ENCODE measurements at regions not wholly inside any gene's neighbourhood (a gene's known extent, or its start where the extent isn't known, plus 50 kb on each side); places are given as distances from the start of the nearest gene placed in this dataset.
"Not testable (repeated sequence)": the region's sequence is repeated elsewhere in the genome, so short reads cannot be mapped to it uniquely, and the experiment has no call there.

GRCh38 chr22:22758101-22758807 is 113.8 kb downstream of the GGTLC2 start:
- not testable (repeated sequence) for DNase-seq

DNA sequence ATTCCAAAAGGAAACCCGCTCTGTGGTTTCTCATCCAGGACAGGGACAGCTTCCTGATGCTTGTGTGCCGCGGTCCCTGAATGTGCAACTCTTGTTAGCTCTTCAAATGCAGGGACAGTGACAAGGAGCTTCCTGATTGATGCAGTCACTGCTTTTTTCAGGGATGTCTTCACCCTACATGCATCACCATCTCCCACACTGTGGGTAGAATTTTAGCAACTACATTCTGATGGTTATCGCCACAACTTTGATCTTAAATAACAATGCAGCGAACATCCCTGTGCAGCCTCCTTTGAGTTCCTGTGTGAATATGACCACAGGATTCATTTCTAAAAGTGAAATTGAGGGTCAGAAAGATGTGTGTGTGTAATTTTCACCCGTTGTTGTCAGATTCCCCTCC is 115.0 kb downstream of the GGTLC2 start:
- DNase-seq = no peak

- DNase-seq = no peak
Observed at GRCh38 chr22:22759889-22760546, 115.6 kb downstream of the GGTLC2 start.

- no peak for DNase-seq
Observed at GRCh38 chr22:22761606-22761962, 117.2 kb downstream of the GGTLC2 start.

DNA sequence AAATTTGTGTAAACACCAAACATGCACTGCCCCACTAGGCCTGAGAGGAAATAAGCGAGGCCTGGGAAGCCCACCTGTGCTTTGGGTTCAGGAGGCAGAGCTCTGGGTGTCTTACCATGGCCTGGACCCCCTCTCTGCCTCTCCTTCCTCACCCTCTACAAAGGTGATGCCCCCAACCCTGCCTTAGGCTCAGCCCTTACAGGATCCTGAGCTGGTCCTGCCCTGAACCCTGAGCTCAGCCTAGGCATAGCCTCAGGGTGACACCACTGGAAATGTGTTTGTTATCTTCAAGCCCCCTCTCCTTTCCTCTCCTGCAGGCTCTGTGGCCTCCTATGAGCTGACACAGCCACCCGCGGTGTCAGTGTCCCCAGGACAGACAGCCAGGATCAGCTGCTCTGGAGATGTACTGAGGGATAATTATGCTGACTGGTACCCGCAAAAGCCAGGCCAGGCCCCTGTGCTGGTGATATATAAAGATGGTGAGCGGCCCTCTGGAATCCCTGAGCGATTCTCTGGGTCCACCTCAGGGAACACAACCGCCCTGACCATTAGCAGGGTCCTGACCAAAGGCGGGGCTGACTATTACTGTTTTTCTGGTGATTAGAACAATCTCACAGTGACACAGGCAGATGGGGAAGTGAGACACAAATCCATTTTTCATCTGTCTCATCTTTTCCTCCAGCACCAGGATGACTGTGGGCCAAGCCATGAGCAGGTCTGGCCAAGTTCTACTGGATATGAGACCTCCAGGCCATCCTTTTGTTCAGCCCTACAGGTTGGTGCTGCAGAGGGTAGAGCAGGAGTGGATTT is 117.8 kb downstream of the GGTLC2 start:
- DNase-seq = no peak

- DNase-seq = no peak
Observed at GRCh38 chr22:22763512-22763911, 119.1 kb downstream of the GGTLC2 start.

DNA sequence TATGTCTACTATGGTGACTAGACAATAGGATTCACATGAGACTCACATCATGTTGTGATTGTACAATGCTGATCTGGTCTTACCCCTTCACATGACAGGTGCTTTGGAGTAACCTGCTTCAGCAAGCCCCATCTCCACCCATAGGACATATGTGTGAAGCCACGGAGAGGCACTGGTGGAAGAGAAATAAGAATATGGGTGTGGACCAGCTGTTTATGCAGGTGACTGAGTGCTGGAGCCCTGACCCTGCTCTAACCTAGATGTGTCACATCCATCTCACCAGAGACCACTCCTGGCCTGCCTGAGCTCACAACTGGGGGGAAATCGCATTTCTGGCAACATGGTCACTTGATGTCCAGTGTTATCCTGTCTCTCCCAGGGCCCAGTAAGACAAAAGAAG is 119.7 kb downstream of the GGTLC2 start:
- no peak for DNase-seq

GRCh38 chr22:22767876-22768602 is 119.6 kb upstream of the IGLL5 start:
- no peak for DNase-seq

GRCh38 chr22:22768885-22769284 is 118.7 kb upstream of the IGLL5 start:
- no peak for DNase-seq

DNA sequence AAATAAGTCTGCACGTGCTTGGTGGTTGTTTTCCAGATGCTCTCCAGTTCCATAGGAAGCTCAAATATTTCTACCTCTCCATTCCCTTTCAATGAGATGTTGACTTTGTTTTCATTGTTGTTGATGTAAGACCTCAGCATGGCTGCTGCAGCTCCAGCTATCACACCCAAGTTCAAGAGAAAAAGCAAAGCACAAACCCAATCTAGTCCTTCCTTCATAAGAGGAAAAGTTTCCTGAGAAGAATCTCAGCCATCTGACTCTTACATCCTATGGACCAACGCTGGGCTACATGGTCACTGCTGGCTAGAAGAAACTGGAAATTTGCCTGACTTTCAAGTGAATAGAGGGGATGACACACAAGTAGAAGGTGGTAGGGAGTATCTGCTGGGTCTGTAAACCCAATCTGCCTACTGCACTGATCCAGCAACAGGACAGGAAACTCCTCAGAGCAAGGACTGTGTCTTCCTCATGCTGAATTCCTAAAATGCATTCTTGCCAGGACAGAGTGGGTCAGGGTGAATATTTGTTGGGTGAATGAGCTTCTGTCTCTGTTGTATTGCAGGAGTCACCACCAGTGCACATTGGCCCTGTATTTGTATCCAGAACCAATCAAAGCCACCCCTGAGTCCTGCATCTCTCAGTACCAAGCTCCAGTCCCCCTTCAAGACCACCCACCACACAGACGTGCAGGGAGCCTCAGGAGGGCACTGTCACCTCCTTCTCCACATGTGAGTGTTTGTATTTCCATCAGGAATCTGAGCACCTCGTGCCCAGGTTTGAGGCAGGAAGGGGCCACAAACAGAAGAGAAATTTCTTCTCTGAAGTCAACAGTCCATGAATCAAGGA is 118.0 kb upstream of the IGLL5 start:
- DNase-seq = no peak

DNA sequence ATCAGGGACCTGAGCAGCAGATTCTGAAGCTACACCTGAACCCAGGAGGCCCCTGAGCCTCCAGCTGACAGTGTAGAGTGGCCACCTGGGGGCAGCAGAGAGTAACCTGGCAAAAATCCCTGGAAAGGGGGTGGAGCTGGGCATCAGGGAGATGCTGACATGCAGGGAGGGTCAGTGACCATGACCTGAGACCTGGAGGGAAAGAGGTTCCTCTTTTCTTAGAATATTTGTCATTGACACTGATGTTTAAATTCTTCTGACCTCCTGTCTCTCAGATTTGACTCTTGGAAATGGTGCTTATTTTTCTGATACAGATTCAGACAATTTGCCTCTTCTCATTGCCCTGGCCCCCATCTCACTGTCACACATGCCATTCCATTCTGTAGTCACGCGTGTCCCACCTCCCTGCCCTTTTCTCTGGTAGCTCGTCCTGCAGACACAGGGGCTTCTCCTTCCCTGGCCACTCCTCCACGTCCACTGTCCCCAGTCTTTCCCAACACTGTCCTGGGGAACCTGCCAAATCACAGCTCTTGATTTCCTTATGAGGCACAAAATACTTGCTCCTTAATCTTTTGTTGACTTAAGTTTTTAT is 117.2 kb upstream of the IGLL5 start:
- peak; percentile 37 for DNase-seq

GRCh38 chr22:22770881-22771280 is 116.7 kb upstream of the IGLL5 start:
- no peak for DNase-seq

DNA sequence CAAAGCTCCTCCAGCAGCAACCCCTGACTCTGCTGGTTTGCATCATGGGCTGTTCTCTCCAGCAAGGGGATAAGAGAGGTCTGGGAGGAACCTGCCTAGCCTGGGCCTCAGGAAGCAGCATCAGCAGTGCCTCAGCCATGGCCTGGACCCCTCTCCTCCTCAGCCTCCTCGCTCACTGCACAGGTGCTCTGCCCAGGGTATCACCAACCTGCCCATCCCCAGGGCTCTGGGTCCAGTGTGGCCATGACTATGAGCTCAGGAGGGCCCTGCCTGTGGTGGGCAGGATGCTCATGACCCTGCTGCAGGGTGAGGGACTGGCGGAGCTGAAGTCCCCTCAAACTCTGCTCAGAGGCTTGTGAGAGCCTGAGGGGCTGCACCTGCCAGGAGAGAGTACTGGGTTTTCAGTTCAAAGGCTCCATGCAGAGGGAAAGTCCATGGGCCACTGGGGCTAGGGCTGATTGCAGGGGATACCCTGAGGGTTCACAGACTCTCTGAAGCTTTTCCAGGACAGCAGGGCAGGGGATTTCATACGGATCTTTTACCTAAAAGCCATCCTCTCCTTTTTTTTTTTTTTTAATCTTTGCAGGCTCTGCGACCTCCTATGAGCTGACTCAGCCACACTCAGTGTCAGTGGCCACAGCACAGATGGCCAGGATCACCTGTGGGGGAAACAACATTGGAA is 115.8 kb upstream of the IGLL5 start:
- no peak for DNase-seq

DNA sequence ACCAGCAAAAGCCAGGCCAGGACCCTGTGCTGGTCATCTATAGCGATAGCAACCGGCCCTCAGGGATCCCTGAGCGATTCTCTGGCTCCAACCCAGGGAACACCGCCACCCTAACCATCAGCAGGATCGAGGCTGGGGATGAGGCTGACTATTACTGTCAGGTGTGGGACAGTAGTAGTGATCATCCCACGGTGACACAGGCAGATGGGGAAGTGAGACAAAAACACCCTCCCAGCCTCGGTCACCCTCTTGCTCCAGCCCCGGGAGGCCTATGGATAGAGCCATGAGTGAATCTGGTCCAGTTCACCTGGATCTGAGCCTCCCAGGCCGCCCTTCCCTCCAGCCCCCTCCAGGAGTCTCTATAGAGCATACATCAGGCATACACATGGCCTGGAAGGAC is 115.2 kb upstream of the IGLL5 start:
- DNase-seq = no peak

DNA sequence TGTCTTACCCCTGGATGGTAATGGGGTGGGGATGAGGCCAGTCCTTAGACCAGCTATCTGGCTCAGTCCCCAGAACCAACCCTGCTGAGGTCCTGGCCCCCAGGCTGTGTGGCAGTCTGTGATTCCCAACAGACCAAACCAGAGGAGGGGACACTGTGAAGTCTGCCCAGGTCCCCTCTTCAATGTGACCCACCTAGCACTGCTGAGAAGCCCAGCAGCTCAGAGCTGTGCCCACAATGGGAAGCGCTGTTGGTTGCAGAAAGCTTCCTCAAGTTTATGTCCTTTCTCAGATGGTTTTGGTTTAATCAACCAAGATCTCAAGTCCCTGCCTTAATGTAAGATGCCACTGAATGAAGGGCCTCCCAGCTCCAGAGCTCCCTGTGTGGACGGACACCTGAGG is 114.7 kb upstream of the IGLL5 start:
- no peak for DNase-seq

DNA sequence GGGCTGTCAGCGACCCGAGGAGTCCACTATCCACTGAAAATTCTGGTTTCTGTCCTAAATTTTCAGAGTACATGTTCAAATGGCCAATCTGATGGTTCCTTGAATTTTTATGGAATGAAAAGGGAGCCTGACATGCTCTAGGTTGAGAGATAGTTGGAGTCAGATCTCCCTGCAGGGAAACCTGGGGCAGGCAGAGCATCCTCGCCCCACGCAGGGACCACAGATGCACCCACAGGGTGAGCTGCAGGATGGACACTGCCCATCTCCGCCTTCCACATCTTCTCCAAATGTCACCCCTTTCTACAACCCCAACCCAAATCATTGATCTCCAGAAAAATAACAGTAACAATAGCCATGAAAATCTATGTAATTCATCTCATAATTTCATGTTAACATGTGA is 114.2 kb upstream of the IGLL5 start:
- no peak for DNase-seq

- no peak for DNase-seq
Observed at GRCh38 chr22:22773979-22774604, 113.5 kb upstream of the IGLL5 start.

GRCh38 chr22:22774762-22775161 is 112.9 kb upstream of the IGLL5 start:
- DNase-seq = not testable (repeated sequence)

DNA sequence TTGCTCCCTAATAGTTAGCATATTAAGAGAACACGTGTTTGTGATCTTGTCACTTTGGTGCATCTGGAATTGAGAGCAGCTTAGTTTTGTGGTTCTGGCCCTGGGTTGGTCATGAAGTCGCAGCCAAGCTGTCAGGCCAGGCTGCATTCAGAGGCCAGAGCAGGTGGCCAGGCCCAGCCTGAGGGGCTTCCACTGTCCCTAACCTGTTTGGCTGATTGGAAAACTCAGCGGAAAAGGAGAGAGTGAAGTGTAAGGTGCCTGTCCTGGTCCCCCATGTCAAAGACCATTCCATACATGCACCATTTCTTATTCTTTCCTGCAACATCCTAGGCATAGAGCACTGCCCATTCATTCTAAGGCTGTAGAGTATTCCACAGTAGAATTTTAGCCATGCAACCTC is 111.5 kb upstream of the IGLL5 start:
- DNase-seq = no peak

DNA sequence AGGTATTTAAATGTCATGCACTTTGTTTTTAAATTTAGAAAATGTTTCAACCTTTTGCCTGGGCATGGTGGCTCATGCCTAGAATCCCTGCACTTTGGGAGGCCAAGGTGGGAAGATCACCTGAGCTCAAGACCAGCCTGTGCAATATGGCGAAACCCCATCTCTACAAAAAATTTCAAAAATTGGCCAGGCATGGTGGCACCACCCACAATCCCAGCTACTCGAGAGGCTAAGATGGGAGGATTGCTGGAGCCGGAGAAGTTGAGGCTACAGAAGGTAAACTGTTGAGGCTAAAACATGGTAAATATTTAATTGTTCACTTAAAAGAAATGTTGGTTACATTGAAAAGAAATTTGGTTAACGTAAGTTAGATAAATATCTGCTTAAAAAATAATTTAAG is 108.4 kb upstream of the IGLL5 start:
- DNase-seq = no peak

Measured in tongue (tissue), 1 donor.